ENCODE measurements at regions not wholly inside any gene's neighbourhood (a gene's known extent, or its start where the extent isn't known, plus 50 kb on each side); places are given as distances from the start of the nearest gene placed in this dataset.

GRCh38 chr16:79366635-79367034 lies 233.9 kb downstream of the MAF start:
- no peak for TF ChIP-seq CTCF (IDR thresholded peaks at IDR 0.05; ENCODE audit: borderline replicate concordance, control extremely low read depth, extremely low read depth, insufficient read depth, missing control alignments)
- in situ Hi-C loops (cut with MboI; ENCODE audit: low sequenced_read_pairs, unreplicated experiment): no loop called here
- DNase-seq (ENCODE audit: low spot score): no peak

GRCh38 chr16:79365702-79366101 lies 234.8 kb downstream of the MAF start:
- in situ Hi-C loops (cut with MboI; ENCODE audit: low sequenced_read_pairs, unreplicated experiment): no loop called here
- DNase-seq (ENCODE audit: low spot score): no peak
- TF ChIP-seq CTCF (IDR thresholded peaks at IDR 0.05; ENCODE audit: borderline replicate concordance, control extremely low read depth, extremely low read depth, insufficient read depth, missing control alignments): no peak

- no peak for TF ChIP-seq CTCF (IDR thresholded peaks at IDR 0.05; ENCODE audit: borderline replicate concordance, control extremely low read depth, extremely low read depth, insufficient read depth, missing control alignments)
- in situ Hi-C loops (cut with MboI; ENCODE audit: low sequenced_read_pairs, unreplicated experiment): no loop called here
Measured at GRCh38 chr16:79363484-79363883, 237.1 kb downstream of the MAF start.

GRCh38 chr16:79363035-79363434 lies 237.5 kb downstream of the MAF start:
- in situ Hi-C loops (cut with MboI; ENCODE audit: low sequenced_read_pairs, unreplicated experiment): no loop called here
- no peak for TF ChIP-seq CTCF (IDR thresholded peaks at IDR 0.05; ENCODE audit: borderline replicate concordance, control extremely low read depth, extremely low read depth, insufficient read depth, missing control alignments)
- no peak for DNase-seq (ENCODE audit: low spot score)

More at GRCh38 chr16:79363484-79363883, 237.1 kb downstream of the MAF start:
- no peak for DNase-seq (ENCODE audit: low spot score)

- no peak for DNase-seq (ENCODE audit: low spot score)
- TF ChIP-seq CTCF (IDR thresholded peaks at IDR 0.05; ENCODE audit: borderline replicate concordance, control extremely low read depth, extremely low read depth, insufficient read depth, missing control alignments): no peak
- in situ Hi-C loops (cut with MboI; ENCODE audit: low sequenced_read_pairs, unreplicated experiment): no loop called here
Measured at GRCh38 chr16:79362300-79362970, 238.1 kb downstream of the MAF start.

- TF ChIP-seq CTCF (IDR thresholded peaks at IDR 0.05; ENCODE audit: borderline replicate concordance, control extremely low read depth, extremely low read depth, insufficient read depth, missing control alignments): no peak
- in situ Hi-C loops (cut with MboI; ENCODE audit: low sequenced_read_pairs, unreplicated experiment): no loop called here
Measured at GRCh38 chr16:79361132-79361751, 239.3 kb downstream of the MAF start.

More at GRCh38 chr16:79361132-79361751, 239.3 kb downstream of the MAF start:
- DNase-seq (ENCODE audit: low spot score): no peak

Data from GM13976 (cell line).